ENCODE measurements at regions not wholly inside any gene's neighbourhood (a gene's known extent, or its start where the extent isn't known, plus 50 kb on each side); places are given as distances from the start of the nearest gene placed in this dataset.

DNA sequence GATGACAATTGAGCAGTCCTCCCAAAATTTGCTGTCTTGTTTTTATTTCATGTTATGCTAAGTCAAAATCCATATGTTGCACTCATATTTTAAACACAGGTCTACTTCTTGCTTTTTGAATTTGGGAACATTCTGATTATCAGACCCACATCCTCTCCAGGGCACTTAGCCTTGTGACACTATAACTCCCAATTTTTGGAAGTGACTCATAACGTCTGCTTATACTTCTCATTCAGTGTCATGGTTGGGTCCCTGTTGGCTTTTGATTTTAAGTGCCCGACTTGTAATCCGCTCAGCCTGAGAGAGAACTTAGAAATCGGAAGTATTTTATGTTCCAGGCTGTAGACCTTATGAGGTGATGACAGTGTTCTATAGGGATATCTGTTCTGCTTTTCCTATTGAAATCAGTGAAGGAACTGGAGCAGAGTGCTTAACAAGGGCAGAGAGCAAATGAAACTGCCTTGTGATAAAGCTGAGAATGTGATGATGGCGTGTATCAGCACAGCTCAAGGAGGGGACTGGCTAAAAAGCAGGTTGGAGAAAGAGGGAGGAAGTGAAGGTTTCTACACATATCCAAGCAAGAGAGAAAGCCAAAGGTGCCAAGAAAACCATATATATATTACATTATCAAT, 136.0 kb downstream of the HLX start:
- no peak overlapping the region for H3K4me3 Mint-ChIP-seq (ENCODE audit: unreplicated experiment)
- no peaks in the 10 kb centered on the region for H3K9me3 Mint-ChIP-seq (ENCODE audit: low read depth)
- H3K36me3 Mint-ChIP-seq (ENCODE audit: low read depth), result no peaks in the 10 kb centered on the region
- TF ChIP-seq, protein P1, sequence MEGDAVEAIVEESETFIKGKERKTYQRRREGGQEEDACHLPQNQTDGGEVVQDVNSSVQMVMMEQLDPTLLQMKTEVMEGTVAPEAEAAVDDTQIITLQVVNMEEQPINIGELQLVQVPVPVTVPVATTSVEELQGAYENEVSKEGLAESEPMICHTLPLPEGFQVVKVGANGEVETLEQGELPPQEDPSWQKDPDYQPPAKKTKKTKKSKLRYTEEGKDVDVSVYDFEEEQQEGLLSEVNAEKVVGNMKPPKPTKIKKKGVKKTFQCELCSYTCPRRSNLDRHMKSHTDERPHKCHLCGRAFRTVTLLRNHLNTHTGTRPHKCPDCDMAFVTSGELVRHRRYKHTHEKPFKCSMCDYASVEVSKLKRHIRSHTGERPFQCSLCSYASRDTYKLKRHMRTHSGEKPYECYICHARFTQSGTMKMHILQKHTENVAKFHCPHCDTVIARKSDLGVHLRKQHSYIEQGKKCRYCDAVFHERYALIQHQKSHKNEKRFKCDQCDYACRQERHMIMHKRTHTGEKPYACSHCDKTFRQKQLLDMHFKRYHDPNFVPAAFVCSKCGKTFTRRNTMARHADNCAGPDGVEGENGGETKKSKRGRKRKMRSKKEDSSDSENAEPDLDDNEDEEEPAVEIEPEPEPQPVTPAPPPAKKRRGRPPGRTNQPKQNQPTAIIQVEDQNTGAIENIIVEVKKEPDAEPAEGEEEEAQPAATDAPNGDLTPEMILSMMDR (IDR thresholded peaks at IDR 0.05), result no peak
- H3K4me1 Mint-ChIP-seq (ENCODE audit: low read depth), result peaks cover 11% of the 10 kb centered on the region
- no peak for DNase-seq (ENCODE audit: low spot score)
- no peak overlapping the region for H3K27ac Mint-ChIP-seq (ENCODE audit: unreplicated experiment)
- peaks cover 11% of the 10 kb centered on the region for H3K27me3 Mint-ChIP-seq (ENCODE audit: low read depth)

DNA sequence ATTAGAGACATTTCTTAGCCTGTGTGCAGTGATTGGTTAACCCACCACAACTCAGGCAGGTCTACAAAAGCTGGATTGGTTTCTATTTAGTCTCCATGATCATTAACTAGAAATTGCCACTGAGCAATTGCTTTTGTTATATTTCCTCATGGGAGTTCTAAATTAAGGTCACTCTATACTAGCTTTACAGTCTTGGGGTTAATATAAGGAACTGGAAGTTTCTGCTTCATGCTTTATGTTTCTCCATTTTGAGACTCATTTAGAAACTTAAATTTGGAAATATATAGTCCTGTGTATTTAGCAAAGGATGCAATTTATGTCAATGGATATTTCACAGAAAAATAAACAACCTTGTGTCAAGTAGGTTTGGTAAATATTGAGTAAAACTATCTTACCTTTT, 137.5 kb downstream of the HLX start:
- TF ChIP-seq, protein P1 (IDR thresholded peaks at IDR 0.05), result no peak
- no peak for DNase-seq (ENCODE audit: low spot score)
- no peaks in the 10 kb centered on the region for H3K4me1 Mint-ChIP-seq (ENCODE audit: low read depth)
- H3K27me3 Mint-ChIP-seq (ENCODE audit: low read depth), result peaks cover 16% of the 10 kb centered on the region
- H3K36me3 Mint-ChIP-seq (ENCODE audit: low read depth), result no peaks in the 10 kb centered on the region
- H3K27ac Mint-ChIP-seq (ENCODE audit: unreplicated experiment), result no peak overlapping the region
- H3K9me3 Mint-ChIP-seq (ENCODE audit: low read depth), result no peaks in the 10 kb centered on the region
- no peak overlapping the region for H3K4me3 Mint-ChIP-seq (ENCODE audit: unreplicated experiment)

DNA sequence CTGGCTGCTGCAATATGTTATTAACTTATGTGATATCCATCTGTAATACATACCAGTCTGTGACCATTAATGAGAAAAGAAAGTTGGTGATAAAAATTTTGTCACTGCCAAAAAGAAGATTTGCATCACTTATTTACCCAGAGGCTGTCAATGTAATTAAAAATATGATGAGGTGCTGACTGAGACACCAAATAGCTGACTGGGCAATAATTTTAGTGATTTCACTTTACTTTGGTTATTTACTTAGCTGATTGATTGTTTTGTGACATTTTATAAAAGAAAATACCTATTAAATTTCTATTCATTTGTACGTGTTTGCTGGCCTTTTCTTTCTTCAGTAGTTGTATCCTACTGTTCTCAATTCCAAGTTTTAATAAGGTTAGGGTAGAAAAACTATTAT, 139.2 kb downstream of the HLX start:
- H3K27ac Mint-ChIP-seq (ENCODE audit: unreplicated experiment), result no peak overlapping the region
- no peaks in the 10 kb centered on the region for H3K4me1 Mint-ChIP-seq (ENCODE audit: low read depth)
- no peak for DNase-seq (ENCODE audit: low spot score)
- peaks cover 16% of the 10 kb centered on the region for H3K27me3 Mint-ChIP-seq (ENCODE audit: low read depth)
- no peak overlapping the region for H3K4me3 Mint-ChIP-seq (ENCODE audit: unreplicated experiment)
- no peaks in the 10 kb centered on the region for H3K36me3 Mint-ChIP-seq (ENCODE audit: low read depth)
- no peaks in the 10 kb centered on the region for H3K9me3 Mint-ChIP-seq (ENCODE audit: low read depth)
- TF ChIP-seq, protein P1 (IDR thresholded peaks at IDR 0.05), result no peak

DNA sequence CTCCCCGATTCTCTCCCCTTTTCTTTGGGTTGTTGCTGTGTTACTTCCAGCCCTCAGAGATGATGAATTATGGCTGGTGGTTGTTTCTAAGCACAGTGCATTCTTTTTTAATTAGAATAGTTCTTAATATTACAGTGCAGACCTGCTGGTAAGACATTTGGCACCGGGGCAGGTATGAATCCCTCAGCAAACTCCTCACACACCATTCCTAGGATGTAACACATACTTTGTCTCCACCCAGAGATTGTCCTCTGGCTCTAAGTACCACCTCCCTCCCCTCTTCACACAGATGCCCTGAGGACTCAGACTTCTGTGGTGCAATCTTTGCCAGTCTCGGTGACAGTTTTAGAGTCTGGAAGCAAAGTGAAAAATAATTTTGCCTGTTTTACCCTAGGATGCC, 143.1 kb downstream of the HLX start:
- H3K27me3 Mint-ChIP-seq (ENCODE audit: low read depth), result peaks cover 6% of the 10 kb centered on the region
- no peaks in the 10 kb centered on the region for H3K9me3 Mint-ChIP-seq (ENCODE audit: low read depth)
- no peaks in the 10 kb centered on the region for H3K36me3 Mint-ChIP-seq (ENCODE audit: low read depth)
- no peak overlapping the region for H3K27ac Mint-ChIP-seq (ENCODE audit: unreplicated experiment)
- H3K4me3 Mint-ChIP-seq (ENCODE audit: unreplicated experiment), result no peak overlapping the region
- H3K4me1 Mint-ChIP-seq (ENCODE audit: low read depth), result no peaks in the 10 kb centered on the region
- TF ChIP-seq, protein P1 (IDR thresholded peaks at IDR 0.05), result no peak
- DNase-seq (ENCODE audit: low spot score), result no peak

DNA sequence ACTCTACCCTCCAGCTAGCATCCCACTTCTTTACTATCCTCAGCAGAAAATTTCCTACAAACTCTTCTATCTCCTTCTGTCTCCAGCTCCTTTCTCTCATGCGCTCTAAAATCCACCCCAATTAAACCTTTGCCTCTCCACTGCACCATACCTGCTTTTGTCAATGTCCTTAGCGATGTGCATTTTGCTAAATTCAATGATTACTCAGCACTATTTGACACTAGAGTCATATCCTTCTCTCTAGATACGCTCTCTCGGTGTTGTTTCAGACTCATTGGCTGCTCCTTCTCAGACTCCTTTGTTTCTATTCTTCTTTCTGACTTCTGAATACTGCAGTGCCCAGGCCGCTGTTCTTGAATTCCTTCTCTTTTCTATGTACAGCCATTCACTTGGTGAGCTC, 144.2 kb downstream of the HLX start:
- no peak for DNase-seq (ENCODE audit: low spot score)
- TF ChIP-seq, protein P1 (IDR thresholded peaks at IDR 0.05), result no peak
- H3K36me3 Mint-ChIP-seq (ENCODE audit: low read depth), result no peaks in the 10 kb centered on the region
- no peak overlapping the region for H3K27ac Mint-ChIP-seq (ENCODE audit: unreplicated experiment)
- H3K4me1 Mint-ChIP-seq (ENCODE audit: low read depth), result no peaks in the 10 kb centered on the region
- no peaks in the 10 kb centered on the region for H3K9me3 Mint-ChIP-seq (ENCODE audit: low read depth)
- H3K4me3 Mint-ChIP-seq (ENCODE audit: unreplicated experiment), result no peak overlapping the region
- peaks cover 7% of the 10 kb centered on the region for H3K27me3 Mint-ChIP-seq (ENCODE audit: low read depth)
